ENCODE measurements at regions not wholly inside any gene's neighbourhood (a gene's known extent, or its start where the extent isn't known, plus 50 kb on each side); places are given as distances from the start of the nearest gene placed in this dataset.

DNA sequence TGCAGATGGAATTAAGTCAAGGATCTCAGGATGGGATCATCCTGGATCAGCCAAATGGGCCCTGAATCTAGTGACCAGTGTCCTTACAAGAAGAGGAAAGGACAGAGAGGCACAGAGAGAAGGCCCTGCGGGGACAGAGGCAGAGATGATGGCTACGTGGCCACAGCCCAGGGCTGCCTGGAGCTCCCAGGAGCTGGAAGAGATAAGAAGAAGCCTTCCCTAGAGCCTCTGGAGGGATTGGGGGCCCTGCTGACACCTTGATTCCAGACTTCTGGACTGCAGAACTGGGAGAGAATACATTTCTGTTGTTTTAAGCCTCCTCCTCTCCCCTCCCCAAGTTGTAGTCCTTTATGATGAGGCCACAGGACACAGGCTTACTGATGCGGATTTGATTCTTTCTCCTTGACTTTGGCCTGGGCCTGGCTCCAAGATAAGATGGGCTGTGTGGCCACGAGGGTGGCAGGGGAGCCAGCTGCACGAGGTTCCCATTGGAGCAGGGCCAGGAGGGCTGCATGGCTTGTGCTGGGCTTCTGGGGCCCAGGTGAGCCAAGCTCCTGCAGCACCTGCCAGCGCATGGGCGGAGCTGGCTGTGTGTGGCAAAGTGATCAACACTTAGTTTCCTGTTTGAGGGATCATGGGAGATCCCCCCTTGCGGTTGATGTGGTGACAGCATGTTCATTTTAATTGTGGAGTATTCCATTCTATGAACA, 146.1 kb downstream of the IRF8 start:
- TF ChIP-seq, protein P1, sequence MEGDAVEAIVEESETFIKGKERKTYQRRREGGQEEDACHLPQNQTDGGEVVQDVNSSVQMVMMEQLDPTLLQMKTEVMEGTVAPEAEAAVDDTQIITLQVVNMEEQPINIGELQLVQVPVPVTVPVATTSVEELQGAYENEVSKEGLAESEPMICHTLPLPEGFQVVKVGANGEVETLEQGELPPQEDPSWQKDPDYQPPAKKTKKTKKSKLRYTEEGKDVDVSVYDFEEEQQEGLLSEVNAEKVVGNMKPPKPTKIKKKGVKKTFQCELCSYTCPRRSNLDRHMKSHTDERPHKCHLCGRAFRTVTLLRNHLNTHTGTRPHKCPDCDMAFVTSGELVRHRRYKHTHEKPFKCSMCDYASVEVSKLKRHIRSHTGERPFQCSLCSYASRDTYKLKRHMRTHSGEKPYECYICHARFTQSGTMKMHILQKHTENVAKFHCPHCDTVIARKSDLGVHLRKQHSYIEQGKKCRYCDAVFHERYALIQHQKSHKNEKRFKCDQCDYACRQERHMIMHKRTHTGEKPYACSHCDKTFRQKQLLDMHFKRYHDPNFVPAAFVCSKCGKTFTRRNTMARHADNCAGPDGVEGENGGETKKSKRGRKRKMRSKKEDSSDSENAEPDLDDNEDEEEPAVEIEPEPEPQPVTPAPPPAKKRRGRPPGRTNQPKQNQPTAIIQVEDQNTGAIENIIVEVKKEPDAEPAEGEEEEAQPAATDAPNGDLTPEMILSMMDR (IDR thresholded peaks at IDR 0.05) = no peak
- no peak for TF ChIP-seq POLR2AphosphoS5 (IDR thresholded peaks at IDR 0.05)
